ENCODE measurements at regions not wholly inside any gene's neighbourhood (a gene's known extent, or its start where the extent isn't known, plus 50 kb on each side); places are given as distances from the start of the nearest gene placed in this dataset.

DNA sequence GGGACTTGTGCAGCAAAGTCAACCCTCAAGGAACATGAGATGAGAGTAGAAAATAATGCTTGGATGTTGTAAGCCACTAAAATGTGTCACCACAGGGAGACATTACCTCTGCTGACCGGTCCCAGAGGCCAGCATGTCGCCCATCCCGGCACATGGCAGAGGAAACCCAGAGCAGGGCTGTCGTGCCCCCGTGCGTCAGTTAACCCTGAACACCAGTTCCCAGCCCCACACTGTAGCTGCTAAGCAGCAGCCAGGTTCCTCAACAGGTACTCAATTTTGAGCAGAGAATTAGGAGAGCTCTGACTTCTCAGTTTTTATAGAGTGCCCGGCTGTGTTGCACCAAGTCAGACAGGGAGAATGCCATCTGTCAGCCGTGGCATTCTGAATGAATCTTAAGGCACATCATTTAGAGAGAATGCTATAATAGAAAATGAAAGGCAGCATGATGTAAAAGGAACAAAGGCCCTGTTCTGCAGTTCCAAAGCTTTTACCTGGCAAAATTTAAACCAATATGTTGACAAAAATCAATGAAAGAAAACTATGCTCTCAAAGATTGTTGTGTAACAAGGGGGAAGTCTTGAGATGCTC lies 307.9 kb downstream of the METTL4 start:
- TF ChIP-seq CTCF (IDR thresholded peaks at IDR 0.05) (no peak), POLR2A (IDR thresholded peaks at IDR 0.05) (no peak)

Measured in stomach (tissue), 4 donors.